ENCODE measurements at regions not wholly inside any gene's neighbourhood (a gene's known extent, or its start where the extent isn't known, plus 50 kb on each side); places are given as distances from the start of the nearest gene placed in this dataset.

DNA sequence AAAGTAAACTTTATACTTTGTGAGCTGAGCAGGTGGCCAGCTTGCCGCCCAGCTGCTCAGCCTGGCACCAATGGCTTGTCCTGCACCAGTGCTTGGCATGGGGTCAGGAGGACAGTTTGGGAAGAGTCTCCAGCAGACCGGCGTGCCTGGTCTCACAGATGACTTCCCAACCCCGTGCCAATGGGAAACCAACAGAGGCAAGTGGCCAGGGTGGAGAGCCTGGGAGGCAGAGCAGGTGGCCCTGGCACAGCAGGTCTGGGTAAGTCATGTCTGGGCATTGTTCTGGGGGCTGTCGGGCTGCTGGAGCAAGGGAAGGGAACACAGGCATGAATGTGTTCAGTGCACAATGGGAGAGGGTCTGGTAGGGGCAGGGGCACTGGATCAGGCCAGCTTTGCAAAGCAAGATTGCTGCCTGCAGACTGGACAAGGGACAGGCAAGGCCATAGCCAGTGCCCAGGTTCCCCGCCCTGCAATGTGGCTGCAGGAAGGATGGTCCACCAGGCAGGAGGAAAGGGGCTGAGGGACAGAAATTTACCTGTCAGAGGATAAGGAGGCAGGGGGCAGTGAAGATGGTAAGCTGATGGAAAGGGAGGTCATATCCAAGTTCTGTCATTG lies 76.2 kb upstream of the ALDH1B1 start:
- H3K36me3 ChIP-seq, result no peaks in the 10 kb centered on the region
- H3K9me3 ChIP-seq, result no peaks in the 10 kb centered on the region
- H3K4me1 ChIP-seq, result peaks cover 0 to 6% of the 10 kb centered on the region in 2 donors
- H3K27me3 ChIP-seq, result peaks cover 0 to 17% of the 10 kb centered on the region in 2 donors
- ATAC-seq (no peak), DNase-seq (no peak)
- intact Hi-C loops (cut with DNase I), result no loop called here
- H3K27ac ChIP-seq, result no peak overlapping the region
- TF ChIP-seq, protein P1, sequence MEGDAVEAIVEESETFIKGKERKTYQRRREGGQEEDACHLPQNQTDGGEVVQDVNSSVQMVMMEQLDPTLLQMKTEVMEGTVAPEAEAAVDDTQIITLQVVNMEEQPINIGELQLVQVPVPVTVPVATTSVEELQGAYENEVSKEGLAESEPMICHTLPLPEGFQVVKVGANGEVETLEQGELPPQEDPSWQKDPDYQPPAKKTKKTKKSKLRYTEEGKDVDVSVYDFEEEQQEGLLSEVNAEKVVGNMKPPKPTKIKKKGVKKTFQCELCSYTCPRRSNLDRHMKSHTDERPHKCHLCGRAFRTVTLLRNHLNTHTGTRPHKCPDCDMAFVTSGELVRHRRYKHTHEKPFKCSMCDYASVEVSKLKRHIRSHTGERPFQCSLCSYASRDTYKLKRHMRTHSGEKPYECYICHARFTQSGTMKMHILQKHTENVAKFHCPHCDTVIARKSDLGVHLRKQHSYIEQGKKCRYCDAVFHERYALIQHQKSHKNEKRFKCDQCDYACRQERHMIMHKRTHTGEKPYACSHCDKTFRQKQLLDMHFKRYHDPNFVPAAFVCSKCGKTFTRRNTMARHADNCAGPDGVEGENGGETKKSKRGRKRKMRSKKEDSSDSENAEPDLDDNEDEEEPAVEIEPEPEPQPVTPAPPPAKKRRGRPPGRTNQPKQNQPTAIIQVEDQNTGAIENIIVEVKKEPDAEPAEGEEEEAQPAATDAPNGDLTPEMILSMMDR (IDR thresholded peaks at IDR 0.05), result no peak
- H3K4me3 ChIP-seq, result no peak overlapping the region

DNA sequence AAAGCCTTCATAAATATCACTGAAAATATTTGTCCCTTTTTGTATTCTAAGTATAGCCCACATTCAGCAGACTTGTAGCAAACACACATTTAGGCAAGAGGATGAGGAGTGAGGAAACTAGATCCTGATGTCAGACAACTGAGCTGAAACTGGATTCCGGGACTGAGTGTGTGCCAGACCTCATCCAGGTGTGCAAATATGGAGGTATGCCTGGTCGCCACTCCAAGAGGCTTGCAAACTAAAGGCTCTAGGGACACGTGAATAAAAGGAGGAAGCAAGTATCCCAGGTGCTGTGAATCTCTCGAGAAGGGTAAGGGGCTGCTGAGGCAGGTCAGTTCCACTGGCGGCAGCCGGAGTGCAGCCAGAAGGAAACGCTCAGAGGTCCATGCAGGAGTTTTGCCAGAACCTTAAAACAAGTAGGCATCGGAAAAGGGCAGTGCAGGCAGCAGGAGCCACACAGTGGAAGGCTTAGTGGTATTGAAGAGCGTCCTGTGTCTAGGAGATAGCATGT lies 77.4 kb upstream of the ALDH1B1 start:
- intact Hi-C loops (cut with DNase I), result no loop called here
- no peak overlapping the region for H3K27ac ChIP-seq
- no peak for DNase-seq
- H3K4me1 ChIP-seq, result peaks cover 0 to 6% of the 10 kb centered on the region in 2 donors
- no peak overlapping the region for H3K4me3 ChIP-seq
- no peak for ATAC-seq
- peaks cover 0 to 21% of the 10 kb centered on the region in 2 donors for H3K27me3 ChIP-seq
- H3K36me3 ChIP-seq, result no peaks in the 10 kb centered on the region
- no peaks in the 10 kb centered on the region for H3K9me3 ChIP-seq
- TF ChIP-seq, protein P1 (IDR thresholded peaks at IDR 0.05), result no peak

DNA sequence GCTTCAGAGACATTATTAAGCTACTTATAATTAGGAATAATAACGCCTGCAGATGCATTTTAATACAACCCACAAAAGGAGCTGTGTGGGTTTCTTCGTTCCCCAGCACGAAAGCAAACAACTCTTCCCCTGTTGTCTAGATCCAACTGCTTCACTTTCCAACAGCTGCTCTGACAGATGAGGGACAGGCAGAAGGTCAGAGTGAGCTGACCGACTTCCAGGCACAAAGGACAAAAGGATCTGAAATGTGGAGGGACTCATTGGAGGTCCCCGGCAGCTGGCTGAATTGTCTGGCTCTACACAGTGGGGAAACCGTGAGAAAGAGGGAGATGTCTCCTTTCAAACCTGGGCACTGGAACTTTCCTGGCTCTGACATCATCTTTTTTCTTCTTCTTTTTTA lies 79.1 kb upstream of the ALDH1B1 start:
- H3K4me3 ChIP-seq, result no peak overlapping the region
- no peaks in the 10 kb centered on the region for H3K9me3 ChIP-seq
- H3K27ac ChIP-seq, result no peak overlapping the region
- DNase-seq (no peak), ATAC-seq (no peak)
- H3K36me3 ChIP-seq, result no peaks in the 10 kb centered on the region
- peaks cover 0 to under 1% of the 10 kb centered on the region in 2 donors for H3K4me1 ChIP-seq
- H3K27me3 ChIP-seq, result peaks cover 0 to 21% of the 10 kb centered on the region in 2 donors
- TF ChIP-seq, protein P1 (IDR thresholded peaks at IDR 0.05), result no peak
- intact Hi-C loops (cut with DNase I), result no loop called here

DNA sequence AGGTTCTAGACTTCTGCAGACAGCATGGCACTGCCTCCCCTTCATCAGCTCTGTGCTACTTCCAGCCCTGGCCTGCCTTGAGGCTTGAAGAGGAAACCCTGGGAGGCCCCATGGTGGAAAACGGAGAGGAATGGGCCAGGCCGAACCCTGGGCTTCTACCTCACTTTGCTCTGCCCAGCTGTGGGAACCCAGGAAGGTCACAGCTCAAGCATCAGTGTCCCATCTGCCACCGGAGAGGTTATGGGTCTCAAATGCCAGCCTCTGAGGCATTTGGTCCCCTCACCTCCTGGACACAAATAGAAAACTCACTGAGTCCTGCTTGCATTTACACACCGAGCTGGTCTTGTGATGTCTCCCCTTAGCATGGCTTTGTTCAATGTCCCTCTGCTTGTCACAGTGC lies 80.1 kb upstream of the ALDH1B1 start:
- intact Hi-C loops (cut with DNase I), result no loop called here
- no peak overlapping the region for H3K27ac ChIP-seq
- ATAC-seq, result no peak

More for the DNA sequence above, 80.1 kb upstream of the ALDH1B1 start:
- no peak for DNase-seq
- Histone ChIP-seq H3K27me3 (peaks cover 0 to 21% of the 10 kb centered on the region in 2 donors), H3K4me3 (no peak overlapping the region), H3K4me1 (no peaks in the 10 kb centered on the region), H3K9me3 (no peaks in the 10 kb centered on the region), H3K36me3 (no peaks in the 10 kb centered on the region)
- TF ChIP-seq, protein P1 (IDR thresholded peaks at IDR 0.05), result no peak

Data from left lung (tissue), 4 donors.